ENCODE measurements at regions not wholly inside any gene's neighbourhood (a gene's known extent, or its start where the extent isn't known, plus 50 kb on each side); places are given as distances from the start of the nearest gene placed in this dataset.

DNA sequence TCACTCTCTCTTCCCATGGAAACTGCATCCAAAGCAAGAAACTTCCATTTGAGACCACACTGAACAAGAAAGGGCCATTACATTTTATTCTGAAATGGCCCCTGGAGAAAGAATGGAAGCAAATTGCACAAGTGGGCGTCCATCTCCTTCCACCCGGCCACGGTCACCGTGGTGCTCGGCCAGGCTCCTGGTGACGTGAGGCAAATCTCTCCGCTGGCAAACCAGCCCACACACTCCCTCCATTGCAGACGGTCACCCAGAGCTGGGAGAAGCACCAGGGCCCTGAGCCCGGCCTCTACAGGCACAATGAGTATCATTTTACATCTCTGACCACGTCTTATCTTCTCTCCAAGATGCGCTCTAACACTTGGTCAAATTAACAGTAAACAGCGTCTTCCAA lies 126.1 kb upstream of the FAM20C start:
- TF ChIP-seq POLR2A (IDR thresholded peaks at IDR 0.05), result no peak
- TF ChIP-seq, protein P1, sequence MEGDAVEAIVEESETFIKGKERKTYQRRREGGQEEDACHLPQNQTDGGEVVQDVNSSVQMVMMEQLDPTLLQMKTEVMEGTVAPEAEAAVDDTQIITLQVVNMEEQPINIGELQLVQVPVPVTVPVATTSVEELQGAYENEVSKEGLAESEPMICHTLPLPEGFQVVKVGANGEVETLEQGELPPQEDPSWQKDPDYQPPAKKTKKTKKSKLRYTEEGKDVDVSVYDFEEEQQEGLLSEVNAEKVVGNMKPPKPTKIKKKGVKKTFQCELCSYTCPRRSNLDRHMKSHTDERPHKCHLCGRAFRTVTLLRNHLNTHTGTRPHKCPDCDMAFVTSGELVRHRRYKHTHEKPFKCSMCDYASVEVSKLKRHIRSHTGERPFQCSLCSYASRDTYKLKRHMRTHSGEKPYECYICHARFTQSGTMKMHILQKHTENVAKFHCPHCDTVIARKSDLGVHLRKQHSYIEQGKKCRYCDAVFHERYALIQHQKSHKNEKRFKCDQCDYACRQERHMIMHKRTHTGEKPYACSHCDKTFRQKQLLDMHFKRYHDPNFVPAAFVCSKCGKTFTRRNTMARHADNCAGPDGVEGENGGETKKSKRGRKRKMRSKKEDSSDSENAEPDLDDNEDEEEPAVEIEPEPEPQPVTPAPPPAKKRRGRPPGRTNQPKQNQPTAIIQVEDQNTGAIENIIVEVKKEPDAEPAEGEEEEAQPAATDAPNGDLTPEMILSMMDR (IDR thresholded peaks at IDR 0.05), result no peak
